HG03159 (cell line): ENCODE measurements at regions not wholly inside any gene's neighbourhood (a gene's known extent, or its start where the extent isn't known, plus 50 kb on each side); places are given as distances from the start of the nearest gene placed in this dataset.

Experiments
- ATAC-seq: cut with Tn5 transposase; IDR thresholded peaks from one replicate; pipeline ENCODE4 v1.9.1; 2021; ENCODE audit warnings: mild to moderate bottlenecking, moderate library complexity; ENCODE audit not compliant: unreplicated experiment

GRCh38 chr1:229220163-229220846 is 50.6 kb upstream of the RAB4A start:
- ATAC-seq = no peak

GRCh38 chr1:229221106-229222019 is 49.5 kb upstream of the RAB4A start:
- no peak for ATAC-seq
